GM21786 (cell line): ENCODE measurements at regions not wholly inside any gene's neighbourhood (a gene's known extent, or its start where the extent isn't known, plus 50 kb on each side); places are given as distances from the start of the nearest gene placed in this dataset.
"Not testable (repeated sequence)": the region's sequence is repeated elsewhere in the genome, so short reads cannot be mapped to it uniquely, and the experiment has no call there.

Experiments
- ATAC-seq: cut with Tn5 transposase; IDR thresholded peaks from one replicate; pipeline ENCODE4 v1.9.1; 2021; ENCODE audit not compliant: unreplicated experiment

GRCh38 chr11:79508461-79508860 lies 67.6 kb upstream of the TENM4 start:
- ATAC-seq = no peak

DNA sequence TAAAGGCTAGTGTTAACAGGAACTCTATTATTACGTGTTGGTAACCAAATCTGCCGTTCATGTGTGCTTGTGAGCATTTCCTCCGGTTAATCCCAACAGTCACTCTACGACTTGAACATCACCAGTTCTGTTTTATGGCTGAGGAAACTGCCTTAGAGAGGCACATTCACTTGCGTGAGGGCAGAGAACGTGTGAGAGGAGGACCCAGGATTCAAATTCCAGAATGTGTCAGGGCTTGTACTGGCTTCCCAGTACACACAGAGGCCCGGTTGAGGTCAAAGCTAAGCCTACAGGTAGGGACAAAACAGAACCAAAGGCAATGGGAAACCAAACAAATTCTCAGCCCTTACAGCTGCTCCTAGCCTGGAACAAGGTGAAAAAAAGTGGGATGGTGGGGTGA lies 66.9 kb upstream of the TENM4 start:
- ATAC-seq = no peak

- ATAC-seq = no peak
These were observed 66.0 kb upstream of the TENM4 start for GRCh38 chr11:79506734-79507344.

DNA sequence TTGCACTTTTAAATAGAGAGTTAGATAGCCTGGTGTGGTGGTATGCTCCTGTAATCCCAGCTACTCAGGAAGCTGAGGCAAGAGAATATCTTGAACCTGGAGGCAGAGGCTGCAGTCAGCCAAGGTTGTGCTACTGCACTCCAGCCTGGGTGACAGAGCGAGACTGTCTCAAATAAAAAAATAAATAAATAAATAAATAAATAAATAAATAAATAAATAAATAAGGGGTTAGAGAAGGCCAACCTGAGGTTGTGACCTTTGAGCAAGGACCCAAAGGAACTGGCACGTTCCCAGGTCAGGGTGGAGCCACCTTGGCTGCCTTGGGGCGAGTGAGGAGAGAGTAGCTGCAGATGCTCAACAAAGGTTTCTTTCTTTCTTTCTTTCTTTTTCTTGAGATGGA lies 65.3 kb upstream of the TENM4 start:
- no peak for ATAC-seq

GRCh38 chr11:79503028-79503427 lies 62.2 kb upstream of the TENM4 start:
- ATAC-seq = no peak

GRCh38 chr11:79501707-79502106 lies 60.9 kb upstream of the TENM4 start:
- ATAC-seq = no peak

DNA sequence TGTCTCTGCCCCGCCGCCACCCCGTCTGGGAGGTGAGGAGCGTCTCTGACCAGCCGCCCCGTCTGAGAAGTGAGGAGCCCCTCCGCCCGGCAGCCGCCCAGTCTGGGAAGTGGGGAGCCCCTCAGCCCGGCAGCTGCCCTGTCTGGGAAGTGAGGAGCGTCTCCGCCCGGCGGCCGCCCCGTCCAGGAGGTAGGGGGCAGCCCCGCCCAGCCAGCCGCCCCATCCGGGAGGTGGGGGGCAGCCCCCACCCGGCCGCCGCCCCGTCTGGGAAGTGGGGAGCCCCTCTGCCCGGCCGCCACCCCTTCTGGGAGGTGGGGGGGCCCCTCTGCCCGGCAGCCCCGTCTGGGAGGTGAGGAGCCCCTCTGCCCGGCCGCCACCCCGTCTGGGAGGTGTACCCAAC lies 59.1 kb upstream of the TENM4 start:
- ATAC-seq = not testable (repeated sequence)

DNA sequence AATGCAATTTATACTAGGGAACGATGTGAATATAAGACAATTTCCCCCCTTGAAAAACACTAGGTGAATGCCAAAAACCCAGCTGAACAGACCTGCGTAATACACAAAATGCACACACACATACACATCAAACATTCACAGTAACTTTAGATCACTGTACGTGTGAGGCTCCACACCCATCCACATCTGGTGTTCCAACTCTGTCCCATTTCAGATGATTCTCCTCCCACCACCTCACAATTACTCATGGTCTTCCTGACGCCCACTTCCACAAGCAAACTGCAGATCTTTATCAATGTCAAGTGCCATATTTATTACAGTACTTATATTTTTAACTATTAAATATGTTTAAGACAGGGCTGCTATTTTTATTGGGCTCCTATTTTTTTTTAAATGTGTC lies 57.8 kb upstream of the TENM4 start:
- ATAC-seq = no peak

DNA sequence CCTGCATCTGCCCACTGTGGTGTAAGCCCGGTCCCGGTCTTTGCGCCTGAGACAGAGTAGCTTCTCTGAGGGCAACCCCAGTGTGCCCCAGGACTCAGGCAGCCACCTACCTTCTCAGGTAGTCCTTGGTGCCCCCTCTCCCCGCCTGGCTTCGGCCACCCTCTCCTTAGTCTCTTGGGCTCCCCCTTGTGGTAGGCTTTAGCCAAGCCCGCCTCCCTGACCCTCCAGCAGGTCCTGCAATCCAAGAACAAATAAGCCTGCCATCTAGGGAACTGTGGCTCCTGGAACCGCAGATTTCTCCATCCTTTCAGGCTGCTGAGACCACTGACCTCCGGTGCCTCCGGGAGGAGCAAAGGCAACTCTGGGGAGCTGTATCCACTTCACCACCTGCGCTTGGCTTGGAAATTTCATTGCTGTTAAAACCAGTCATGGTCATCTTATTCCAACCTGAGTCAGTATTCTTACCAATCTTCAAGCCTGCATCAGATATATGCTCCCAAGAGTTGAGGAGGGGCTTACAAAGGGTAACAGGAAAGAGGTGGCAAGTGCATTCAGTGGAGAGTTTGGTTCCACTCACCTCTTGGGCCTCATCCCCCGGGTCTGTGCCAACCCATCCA lies 52.8 kb upstream of the TENM4 start:
- peak; percentile 76 for ATAC-seq

DNA sequence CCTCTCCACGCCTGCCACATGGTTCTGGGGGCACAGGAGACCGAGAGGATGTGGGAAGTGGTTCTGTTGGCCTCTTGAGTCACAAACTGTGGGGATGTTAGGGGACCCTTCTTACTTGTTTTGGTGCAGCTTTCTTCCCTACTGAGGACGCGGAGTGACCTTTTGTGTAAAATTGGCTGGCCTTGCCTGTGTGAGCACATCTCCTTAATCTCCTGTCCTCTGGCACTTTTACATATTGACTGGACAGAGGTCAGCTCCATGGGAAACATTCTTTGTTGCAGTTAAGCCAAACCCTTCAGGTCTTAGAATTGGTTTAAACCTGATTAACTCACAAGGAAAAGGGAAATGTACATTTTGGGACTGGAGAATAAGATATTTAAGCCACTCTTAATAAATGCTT lies 51.2 kb upstream of the TENM4 start:
- no peak for ATAC-seq
